ENCODE measurements at regions not wholly inside any gene's neighbourhood (a gene's known extent, or its start where the extent isn't known, plus 50 kb on each side); places are given as distances from the start of the nearest gene placed in this dataset.

GRCh38 chr9:31745886-31746285 is 638.6 kb upstream of the ACO1 start (continued):
- no peak for TF ChIP-seq ATF2 (IDR thresholded peaks at IDR 0.05; ENCODE audit: low read length)
- TF ChIP-seq POLR2AphosphoS2 (IDR thresholded peaks at IDR 0.05; ENCODE audit: low read depth, low read length), result no peak
- no peak for TF ChIP-seq FOS (IDR thresholded peaks at IDR 0.05; ENCODE audit: borderline replicate concordance, extremely low read depth, insufficient read length)
- TF ChIP-seq ETV6 (conservative IDR thresholded peaks at IDR 0.05 in 1 of 2, IDR thresholded peaks at IDR 0.05 in 1 of 2; ENCODE audit: borderline replicate concordance in 1 of 2, low read depth in 1 of 2), result no peak
- TF ChIP-seq EP300 (IDR thresholded peaks at IDR 0.05; ENCODE audit: borderline replicate concordance in 1 of 2, control insufficient read depth in 1 of 2, low read depth in 2 of 2, low read length in 2 of 2), result no peak
- TF ChIP-seq USF1 (IDR thresholded peaks at IDR 0.05; ENCODE audit: borderline replicate concordance, extremely low read length, insufficient read depth, low read depth, low read length), result no peak
- no peak for TF ChIP-seq PRDM15 (CRISPR knock-in tag; IDR thresholded peaks at IDR 0.05)
- no peak for TF ChIP-seq IKZF1 (conservative IDR thresholded peaks at IDR 0.05)
- TF ChIP-seq MEF2A (IDR thresholded peaks at IDR 0.05; ENCODE audit: insufficient read depth, low read depth, low read length), result no peak
- no peak for TF ChIP-seq JUNB (IDR thresholded peaks at IDR 0.05)
- no peak for TF ChIP-seq SUZ12 (IDR thresholded peaks at IDR 0.05; ENCODE audit: unreplicated experiment)
- TF ChIP-seq RBBP5 (conservative IDR thresholded peaks at IDR 0.05), result no peak
- no peak for TF ChIP-seq MTA3 (IDR thresholded peaks at IDR 0.05; ENCODE audit: borderline replicate concordance, low read length)
